ENCODE measurements at regions not wholly inside any gene's neighbourhood (a gene's known extent, or its start where the extent isn't known, plus 50 kb on each side); places are given as distances from the start of the nearest gene placed in this dataset.
"Not testable (repeated sequence)": the region's sequence is repeated elsewhere in the genome, so short reads cannot be mapped to it uniquely, and the experiment has no call there.

- Histone ChIP-seq H3K9me3 (replicated peaks in 1 of 11) (peaks cover 39 to 51% (median 47%) of the 10 kb centered on the region in 11 experiments; a peak in 21 of 22 replicates), H3K4me1 (no peaks in the 10 kb centered on the region), H3K27ac (no peak overlapping the region), H3K36me3 (no peaks in the 10 kb centered on the region), H3K4me2 (no peak overlapping the region), H4K20me1 (no peaks in the 10 kb centered on the region), H3K4me3 (no peak overlapping the region), H3K27me3 (no peaks in the 10 kb centered on the region), H3K9ac (no peak overlapping the region)
- no peak for TF ChIP-seq Cebpa-rat (IDR thresholded peaks at IDR 0.05)
Measured at GRCh38 chr7:57820477-57820876, 370.5 kb downstream of the ZNF716 start.

DNA sequence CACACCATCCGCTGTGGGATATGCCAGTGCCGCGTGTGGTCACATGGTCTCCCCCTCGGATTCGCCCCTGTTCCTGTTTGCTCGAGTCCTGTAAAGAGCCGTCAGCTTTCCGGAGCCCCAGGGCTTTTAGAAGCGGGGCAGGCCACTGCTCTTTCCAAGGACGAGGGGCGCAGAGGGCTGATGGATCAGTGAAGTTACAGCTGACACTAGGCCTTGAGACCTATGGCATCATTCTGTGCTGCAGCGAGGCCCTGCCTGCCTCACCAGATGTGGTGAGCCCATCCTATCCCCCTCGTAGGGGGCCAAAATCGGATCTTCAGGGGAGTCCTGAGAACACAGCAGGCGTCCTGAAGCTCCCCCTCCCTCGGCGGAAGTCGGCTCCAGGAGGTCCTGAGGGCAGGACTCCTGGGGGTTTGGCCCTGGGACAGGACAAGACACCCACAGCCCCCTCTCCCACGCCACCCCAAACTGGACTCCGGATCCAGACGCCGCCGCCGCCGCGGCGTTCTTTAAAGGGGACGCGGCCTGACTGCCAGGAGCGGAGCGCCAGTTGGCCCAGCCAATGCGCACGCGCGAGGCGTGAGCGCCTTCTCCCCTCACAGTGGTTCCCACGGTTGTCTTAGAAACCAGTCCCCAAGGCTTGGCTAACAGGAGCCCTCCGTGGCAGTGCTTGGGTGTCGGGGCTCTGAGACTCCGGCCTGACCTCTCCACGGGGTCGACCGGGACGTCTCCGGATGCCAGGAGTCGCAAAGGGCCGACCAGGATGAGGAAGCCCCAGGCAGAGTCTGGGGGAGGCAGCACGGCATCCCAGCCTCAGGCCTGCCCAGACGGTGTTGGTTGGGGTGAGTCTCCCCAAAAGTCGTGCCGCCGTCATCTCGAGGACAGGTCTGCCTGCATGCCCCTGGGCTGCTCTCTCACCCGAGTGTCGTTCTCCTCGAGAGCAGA, 371.7 kb downstream of the ZNF716 start:
- no peaks in the 10 kb centered on the region for H3K36me3 ChIP-seq
- H3K9ac ChIP-seq = no peak overlapping the region
- H3K4me1 ChIP-seq = no peaks in the 10 kb centered on the region
- H3K4me2 ChIP-seq = no peak overlapping the region
- H3K9me3 ChIP-seq (replicated peaks in 1 of 11) = peaks cover 39 to 51% (median 47%) of the 10 kb centered on the region in 11 experiments; a peak in 21 of 22 replicates
- H4K20me1 ChIP-seq = no peaks in the 10 kb centered on the region
- H3K27ac ChIP-seq = no peak overlapping the region
- TF ChIP-seq Cebpa-rat (IDR thresholded peaks at IDR 0.05) = no peak
- no peak overlapping the region for H3K4me3 ChIP-seq
- no peaks in the 10 kb centered on the region for H3K27me3 ChIP-seq

DNA sequence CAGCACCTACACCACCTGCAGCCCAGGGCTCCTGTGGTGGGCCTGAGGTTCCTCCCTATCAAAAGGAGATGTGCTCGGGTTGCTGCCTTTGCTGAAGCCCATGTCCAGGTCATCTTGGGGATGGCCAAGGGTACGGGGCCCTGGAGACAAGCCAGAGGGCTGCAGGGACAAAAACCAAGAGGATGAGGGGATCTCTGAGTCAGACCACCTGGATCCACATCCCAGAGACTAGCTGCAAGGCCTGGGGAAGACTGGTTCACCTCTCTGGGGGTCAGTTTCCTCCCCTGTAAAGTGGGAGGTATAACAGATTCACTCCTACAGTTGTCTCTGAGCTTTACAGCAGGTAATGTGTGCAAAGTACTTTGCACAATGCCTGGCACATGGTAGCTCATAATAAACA, 376.6 kb downstream of the ZNF716 start:
- H3K27ac ChIP-seq, H3K9ac ChIP-seq, H4K20me1 ChIP-seq, H3K4me1 ChIP-seq, H3K36me3 ChIP-seq, H3K4me2 ChIP-seq, H3K27me3 ChIP-seq, H3K4me3 ChIP-seq: not testable (repeated sequence)
- peaks cover 11 to 22% (median 18%) of the 10 kb centered on the region in 11 experiments; a peak in 21 of 22 replicates for H3K9me3 ChIP-seq (replicated peaks in 1 of 11)

DNA sequence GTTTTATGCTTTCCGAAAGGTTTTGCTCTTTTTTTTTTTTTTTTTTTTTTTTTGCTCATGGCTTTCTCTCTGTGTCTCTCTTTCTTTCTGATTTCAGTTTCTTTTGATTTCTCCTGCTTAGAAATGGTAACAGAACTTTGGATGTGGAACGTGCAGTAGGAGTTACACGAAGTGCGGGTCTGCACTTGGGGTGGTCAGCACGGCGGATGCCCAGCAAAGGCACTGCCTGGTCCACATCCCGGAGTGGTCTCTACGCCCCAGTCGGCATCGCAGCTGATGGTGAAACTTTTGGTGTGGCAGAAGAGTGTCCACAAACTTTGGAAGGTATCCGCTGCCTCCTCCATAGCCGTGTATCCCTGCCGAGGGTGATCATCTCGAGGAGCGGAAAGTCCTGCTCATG, 385.2 kb downstream of the ZNF716 start:
- not testable (repeated sequence) for H3K27me3 ChIP-seq; H4K20me1 ChIP-seq; H3K4me3 ChIP-seq; H3K27ac ChIP-seq; H3K36me3 ChIP-seq; H3K9me3 ChIP-seq (replicated peaks in 1 of 11); H3K4me1 ChIP-seq; H3K9ac ChIP-seq; H3K4me2 ChIP-seq

- H3K9ac ChIP-seq; H3K4me1 ChIP-seq; H3K27me3 ChIP-seq; H3K27ac ChIP-seq; H4K20me1 ChIP-seq; H3K36me3 ChIP-seq; H3K4me3 ChIP-seq; H3K4me2 ChIP-seq; H3K9me3 ChIP-seq (replicated peaks in 1 of 11): not testable (repeated sequence)
Measured at GRCh38 chr7:57839152-57839551, 389.2 kb downstream of the ZNF716 start.

DNA sequence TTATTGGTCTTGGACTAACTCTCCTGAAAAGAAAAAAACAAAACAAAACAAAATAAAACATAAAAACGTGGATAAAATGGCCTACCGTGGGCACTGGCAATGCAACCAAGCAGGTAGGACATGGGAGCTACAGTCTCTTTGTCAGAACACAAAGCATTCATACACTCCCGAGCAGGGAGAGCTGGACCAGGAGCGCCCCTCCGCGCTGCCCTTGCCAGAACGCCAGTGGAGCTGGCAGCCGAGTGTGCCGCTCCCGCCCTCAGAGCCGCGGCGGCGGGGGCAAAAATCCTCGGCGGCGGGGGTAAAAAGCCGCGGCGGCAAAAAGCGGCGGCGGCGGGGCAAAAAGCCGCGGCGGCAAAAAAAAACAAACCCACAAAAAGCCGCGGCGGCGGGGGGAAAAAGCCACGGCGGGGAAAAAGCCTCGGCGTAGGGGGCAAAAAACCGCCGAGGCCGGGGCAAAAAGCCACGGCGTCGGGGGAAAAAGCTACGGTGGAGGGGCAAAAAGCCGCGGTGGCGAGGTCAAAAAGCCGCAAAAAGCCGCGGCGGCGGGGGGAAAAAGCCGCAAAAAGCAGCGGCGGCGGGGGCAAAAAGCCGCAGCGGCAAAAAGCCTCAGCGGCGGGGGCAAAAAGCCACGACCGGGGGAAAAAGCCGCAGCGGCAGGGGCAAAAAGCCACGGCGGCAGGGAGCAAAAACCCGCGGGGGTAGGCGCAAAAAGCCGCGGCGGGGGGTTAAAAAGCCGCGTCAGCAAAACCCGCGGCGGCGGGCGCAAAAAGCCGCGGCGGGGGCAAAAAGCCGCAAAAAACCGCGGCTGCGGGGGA, 418.1 kb downstream of the ZNF716 start:
- Histone ChIP-seq H3K4me2 (no peak overlapping the region), H3K4me1 (no peaks in the 10 kb centered on the region), H4K20me1 (no peaks in the 10 kb centered on the region)

DNA sequence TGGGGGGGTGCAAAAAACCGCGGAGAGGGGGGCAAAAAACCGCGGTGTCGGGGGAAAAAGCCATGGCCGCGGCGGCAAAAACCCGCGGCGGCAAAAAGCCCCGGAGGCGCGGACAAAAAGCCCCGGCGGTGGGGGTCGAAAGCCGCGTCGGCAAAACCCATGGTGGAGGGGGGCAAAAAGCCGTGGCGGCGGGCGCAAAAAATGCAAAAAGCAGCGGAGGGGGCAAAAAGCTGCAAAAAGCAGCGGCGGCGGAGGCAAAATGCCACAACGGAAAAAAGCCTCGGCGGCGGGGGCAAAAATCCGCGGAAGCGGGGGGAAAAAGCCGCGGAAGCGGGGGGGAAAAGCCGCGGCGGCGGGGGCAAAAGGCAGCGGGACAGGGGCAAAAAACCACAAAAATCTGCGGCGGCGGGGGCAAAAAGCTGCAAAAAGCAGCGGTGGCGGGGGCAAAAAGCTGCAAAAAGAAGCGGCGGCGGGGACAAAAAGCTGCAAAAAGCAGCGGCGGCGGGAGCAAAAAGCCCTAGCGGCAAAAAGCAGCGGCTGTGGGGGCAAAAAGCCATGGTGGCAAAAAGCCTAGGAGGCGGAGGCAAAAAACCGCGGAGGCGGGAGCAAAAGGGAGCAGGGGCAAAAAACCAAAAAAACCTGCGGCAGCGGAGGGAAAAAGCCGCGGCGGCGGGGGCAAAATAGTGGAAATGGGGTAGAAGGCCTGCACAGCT, 418.9 kb downstream of the ZNF716 start:
- Histone ChIP-seq H3K4me1 (no peaks in the 10 kb centered on the region), H3K9me3 (replicated peaks in 1 of 11) (peaks cover 17 to 24% (median 21%) of the 10 kb centered on the region in 11 experiments), H3K4me3 (no peak overlapping the region), H4K20me1 (no peaks in the 10 kb centered on the region), H3K9ac (no peak overlapping the region), H3K4me2 (no peak overlapping the region), H3K27me3 (no peaks in the 10 kb centered on the region), H3K27ac (no peak overlapping the region), H3K36me3 (no peaks in the 10 kb centered on the region)
- no peak for TF ChIP-seq Cebpa-rat (IDR thresholded peaks at IDR 0.05)

More for the DNA sequence above, 418.1 kb downstream of the ZNF716 start:
- Histone ChIP-seq H3K9me3 (replicated peaks in 1 of 11) (peaks cover 17 to 24% (median 21%) of the 10 kb centered on the region in 11 experiments), H3K9ac (no peak overlapping the region), H3K4me3 (0 out of 20 replicates have a peak overlapping the region, but pooled peaks of 1 of the 10 experiments have one; percentile 15), H3K27me3 (no peaks in the 10 kb centered on the region), H3K36me3 (no peaks in the 10 kb centered on the region), H3K27ac (no peak overlapping the region)
- TF ChIP-seq Cebpa-rat (IDR thresholded peaks at IDR 0.05) = no peak

Measured in BLaER1 treated with 17β-estradiol and CSF1 and Interleukin-3, amounts not matched to agents 10 nM and 100 nM (cell line).